ENCODE measurements at regions not wholly inside any gene's neighbourhood (a gene's known extent, or its start where the extent isn't known, plus 50 kb on each side); places are given as distances from the start of the nearest gene placed in this dataset.
A peak's percentile ranks its signal among the peaks of the same experiment; 100 is the strongest.
"Not testable (repeated sequence)": the region's sequence is repeated elsewhere in the genome, so short reads cannot be mapped to it uniquely, and the experiment has no call there.

GRCh38 chr1:99540744-99541143 is 105.2 kb upstream of the PALMD start:
- H3K4me3 ChIP-seq = no peak overlapping the region
- no peak for DNase-seq
- H3K27me3 ChIP-seq = no peaks in the 10 kb centered on the region
- no peaks in the 10 kb centered on the region for H3K36me3 ChIP-seq
- no peaks in the 10 kb centered on the region; the same call in 1 of the 2 replicates for H3K9me3 ChIP-seq

- peak; percentile 14 for DNase-seq
- no peaks in the 10 kb centered on the region for H3K36me3 ChIP-seq
- no peaks in the 10 kb centered on the region for H3K27me3 ChIP-seq
- H3K4me3 ChIP-seq = no peak overlapping the region
- H3K9me3 ChIP-seq = no peaks in the 10 kb centered on the region
These were observed 101.6 kb upstream of the PALMD start for GRCh38 chr1:99544328-99544727.

- Histone ChIP-seq H3K36me3 (no peaks in the 10 kb centered on the region), H3K4me3 (no peak overlapping the region), H3K9me3 (no peaks in the 10 kb centered on the region), H3K27me3 (no peaks in the 10 kb centered on the region)
- no peak for DNase-seq
These were observed 99.2 kb upstream of the PALMD start for GRCh38 chr1:99546432-99547416.

DNA sequence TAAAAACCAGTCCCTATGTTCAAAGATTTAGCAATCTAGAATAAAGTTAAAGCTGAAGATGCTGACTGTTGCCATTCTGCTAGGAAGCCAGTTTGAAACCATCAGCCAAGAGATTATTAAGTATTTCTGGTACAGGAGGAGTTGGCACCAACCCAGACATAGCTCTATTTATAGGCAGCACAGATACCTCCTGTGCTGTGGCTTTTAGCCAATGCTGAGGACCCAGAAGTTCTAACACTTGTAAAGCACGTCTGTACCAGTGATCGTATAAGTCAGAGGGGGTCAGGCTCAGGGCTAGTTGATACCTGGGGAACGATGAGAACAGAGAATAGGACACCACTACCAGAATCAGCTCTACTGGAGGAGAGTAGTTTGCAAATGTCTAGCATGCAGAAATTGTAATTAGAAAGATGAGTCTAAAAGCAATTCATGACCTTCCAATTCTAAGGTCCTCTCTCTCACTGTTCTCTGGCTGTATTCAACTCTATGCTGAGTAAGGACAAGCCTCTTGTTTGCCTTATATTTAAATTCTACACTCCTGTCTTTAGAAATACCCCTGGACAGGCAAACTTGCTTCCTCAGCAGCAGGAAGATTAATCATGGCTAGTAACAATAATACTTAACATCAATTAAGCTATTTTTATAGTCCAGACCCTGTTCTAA is 96.8 kb upstream of the PALMD start:
- H3K4me3 ChIP-seq = no peak overlapping the region
- H3K27me3 ChIP-seq = no peaks in the 10 kb centered on the region
- DNase-seq = no peak
- H3K36me3 ChIP-seq = no peaks in the 10 kb centered on the region
- H3K9me3 ChIP-seq = no peaks in the 10 kb centered on the region

- H3K4me3 ChIP-seq = no peak overlapping the region
- no peaks in the 10 kb centered on the region for H3K27me3 ChIP-seq
- DNase-seq = no peak
- no peaks in the 10 kb centered on the region for H3K36me3 ChIP-seq
- H3K9me3 ChIP-seq = no peaks in the 10 kb centered on the region
These were observed 95.7 kb upstream of the PALMD start for GRCh38 chr1:99550198-99550597.

DNA sequence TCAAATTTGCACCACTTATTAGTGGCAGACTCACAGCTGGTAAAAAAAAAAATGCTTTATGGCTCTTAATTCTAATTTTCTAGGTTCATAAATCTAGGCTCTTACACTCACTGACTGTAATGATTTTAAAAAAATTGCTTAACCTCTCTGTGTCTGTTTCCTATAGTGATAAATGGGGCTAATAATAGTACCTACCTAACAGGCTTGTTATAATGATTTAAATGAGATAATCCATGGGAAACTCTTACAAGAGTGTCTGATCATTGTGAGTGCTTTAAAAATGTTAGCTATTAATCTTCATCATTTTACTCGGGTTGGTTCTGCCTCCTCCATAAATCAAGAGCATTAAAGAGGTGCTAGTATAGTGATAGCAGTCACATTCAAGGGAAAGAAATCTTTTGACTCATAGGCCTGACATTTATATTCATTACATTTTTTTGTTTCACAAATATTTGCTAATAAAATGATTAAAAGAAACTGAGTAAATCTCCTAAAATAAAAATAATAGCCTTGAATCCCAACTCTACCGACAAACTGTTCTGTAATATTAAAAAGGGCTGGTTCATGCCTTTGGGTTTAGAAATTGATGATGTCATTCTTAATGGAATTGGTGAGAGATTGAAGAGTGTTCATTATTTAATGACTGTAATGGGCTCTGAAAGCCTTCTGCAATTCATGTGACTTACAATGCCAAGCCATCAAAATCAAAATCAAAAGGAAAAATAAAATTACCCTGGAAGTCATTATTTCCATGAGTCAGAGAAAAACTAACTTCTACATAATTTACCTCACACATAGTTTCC is 93.9 kb upstream of the PALMD start:
- no peaks in the 10 kb centered on the region for H3K27me3 ChIP-seq
- H3K4me3 ChIP-seq = no peak overlapping the region
- no peak for DNase-seq
- no peaks in the 10 kb centered on the region for H3K9me3 ChIP-seq
- H3K36me3 ChIP-seq = no peaks in the 10 kb centered on the region

GRCh38 chr1:99553301-99553700 is 92.6 kb upstream of the PALMD start:
- H3K27me3 ChIP-seq = no peaks in the 10 kb centered on the region
- H3K36me3 ChIP-seq = no peaks in the 10 kb centered on the region
- H3K4me3 ChIP-seq = no peak overlapping the region
- H3K9me3 ChIP-seq = no peaks in the 10 kb centered on the region
- DNase-seq = no peak

DNA sequence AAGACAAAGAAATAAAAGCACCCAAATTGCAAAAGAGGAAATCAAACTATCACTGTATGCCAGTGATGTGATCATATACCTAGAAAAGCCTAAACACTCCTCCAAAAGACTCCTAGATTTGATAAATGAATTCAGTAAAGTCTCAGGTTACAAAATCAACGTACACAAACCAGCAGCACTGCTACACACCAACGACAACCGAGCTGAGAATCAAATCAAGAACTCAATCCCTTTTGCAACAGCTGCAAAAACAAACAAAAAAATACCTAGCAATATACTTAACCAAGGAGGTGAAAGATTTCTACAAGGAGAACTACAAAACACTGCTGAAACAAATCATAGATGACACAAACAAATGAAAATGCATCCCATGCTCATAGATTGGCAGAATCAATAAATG is 92.1 kb upstream of the PALMD start:
- H3K9me3 ChIP-seq, H3K36me3 ChIP-seq, DNase-seq, H3K27me3 ChIP-seq, H3K4me3 ChIP-seq: not testable (repeated sequence)

GRCh38 chr1:99554727-99555126 is 91.2 kb upstream of the PALMD start:
- H3K36me3 ChIP-seq = no peaks in the 10 kb centered on the region

GRCh38 chr1:99557546-99558202 is 88.2 kb upstream of the PALMD start:
- DNase-seq = no peak
- no peaks in the 10 kb centered on the region for H3K9me3 ChIP-seq
- H3K4me3 ChIP-seq = no peak overlapping the region
- H3K27me3 ChIP-seq = no peaks in the 10 kb centered on the region
- H3K36me3 ChIP-seq = no peaks in the 10 kb centered on the region

More at GRCh38 chr1:99554727-99555126, 91.2 kb upstream of the PALMD start:
- no peaks in the 10 kb centered on the region for H3K27me3 ChIP-seq
- H3K4me3 ChIP-seq = no peak overlapping the region
- H3K9me3 ChIP-seq = no peaks in the 10 kb centered on the region
- DNase-seq = no peak

DNA sequence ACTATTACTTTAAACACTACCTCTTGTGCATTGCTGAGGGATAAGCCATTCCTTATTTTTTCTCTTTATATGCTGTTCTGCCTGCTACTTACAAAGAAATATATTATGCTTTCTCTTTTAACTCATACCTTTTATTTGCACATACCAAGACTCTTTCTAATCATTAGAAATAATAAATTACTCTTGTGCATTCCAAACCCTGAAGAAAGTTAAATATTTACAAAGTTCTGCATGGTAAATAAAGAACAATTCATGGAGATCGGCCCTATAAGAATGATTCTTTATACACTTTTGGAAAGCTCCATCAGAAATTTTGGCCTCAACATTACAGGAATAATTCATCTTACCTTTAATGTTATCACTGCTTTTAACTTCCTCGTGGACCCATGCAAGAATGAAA is 86.7 kb upstream of the PALMD start:
- Histone ChIP-seq H3K27me3 (no peaks in the 10 kb centered on the region), H3K9me3 (no peaks in the 10 kb centered on the region), H3K36me3 (no peaks in the 10 kb centered on the region), H3K4me3 (no peak overlapping the region)
- no peak for DNase-seq

- Histone ChIP-seq H3K27me3 (no peaks in the 10 kb centered on the region), H3K9me3 (no peaks in the 10 kb centered on the region), H3K4me3 (no peak overlapping the region), H3K36me3 (no peaks in the 10 kb centered on the region)
- DNase-seq = no peak
These were observed 85.5 kb upstream of the PALMD start for GRCh38 chr1:99560207-99561040.

GRCh38 chr1:99561952-99562351 is 84.0 kb upstream of the PALMD start:
- no peak overlapping the region for H3K4me3 ChIP-seq
- no peak for DNase-seq
- H3K36me3 ChIP-seq = no peaks in the 10 kb centered on the region
- no peaks in the 10 kb centered on the region for H3K9me3 ChIP-seq
- H3K27me3 ChIP-seq = no peaks in the 10 kb centered on the region

- Histone ChIP-seq H3K36me3 (no peaks in the 10 kb centered on the region), H3K9me3 (no peaks in the 10 kb centered on the region), H3K27me3 (no peaks in the 10 kb centered on the region), H3K4me3 (no peak overlapping the region)
- DNase-seq = no peak
These were observed 80.2 kb upstream of the PALMD start for GRCh38 chr1:99565606-99566289.

DNA sequence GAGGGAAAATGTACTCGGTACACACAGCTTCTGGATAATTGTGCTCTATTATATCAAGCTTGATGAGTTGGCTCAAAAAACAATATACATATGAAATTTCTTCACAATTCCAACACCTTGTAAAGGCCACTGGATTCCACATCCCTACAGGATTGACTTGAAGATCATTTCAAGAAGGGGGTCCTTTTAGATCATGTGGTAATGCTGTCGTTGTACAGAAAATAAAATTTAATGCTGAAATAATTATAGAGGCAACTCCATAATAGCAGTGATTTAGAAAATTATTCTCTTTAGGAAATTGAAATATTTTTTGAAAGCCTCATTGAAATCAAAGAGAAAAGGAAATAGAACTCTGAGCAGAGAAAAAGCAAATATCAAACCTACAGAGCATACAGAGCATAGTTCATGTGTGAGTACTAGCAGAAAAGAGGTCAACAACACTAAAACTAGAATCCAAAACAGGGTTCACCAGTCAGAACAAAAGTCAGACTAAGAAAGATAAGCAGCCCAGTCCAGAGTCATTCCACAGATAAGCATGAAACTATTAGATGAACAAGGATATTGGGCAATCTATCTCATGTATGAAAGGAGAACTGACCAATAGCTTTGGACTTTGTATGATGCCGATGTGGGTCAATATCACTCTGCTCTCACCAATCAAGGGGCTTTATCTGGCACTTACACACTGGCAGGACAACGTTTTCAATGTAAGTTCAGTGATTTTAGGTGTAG is 79.5 kb upstream of the PALMD start:
- Histone ChIP-seq H3K9me3 (no peaks in the 10 kb centered on the region), H3K4me3 (no peak overlapping the region), H3K36me3 (no peaks in the 10 kb centered on the region), H3K27me3 (no peaks in the 10 kb centered on the region)
- DNase-seq = no peak
